ENCODE measurements at regions not wholly inside any gene's neighbourhood (a gene's known extent, or its start where the extent isn't known, plus 50 kb on each side); places are given as distances from the start of the nearest gene placed in this dataset.

- no peak for TF ChIP-seq CTCF (conservative IDR thresholded peaks at IDR 0.05)
- H3K27ac ChIP-seq, result no peak overlapping the region
Measured at GRCh38 chr20:22652681-22653588, 68.6 kb upstream of the FOXA2 start.

GRCh38 chr20:22653658-22654642 lies 69.6 kb upstream of the FOXA2 start:
- no peak overlapping the region for H3K27ac ChIP-seq
- no peak for TF ChIP-seq CTCF (conservative IDR thresholded peaks at IDR 0.05)

- TF ChIP-seq CTCF (conservative IDR thresholded peaks at IDR 0.05), result no peak
- no peak overlapping the region for H3K27ac ChIP-seq
Measured at GRCh38 chr20:22663528-22664025, 79.2 kb upstream of the FOXA2 start.

- no peak for TF ChIP-seq CTCF (conservative IDR thresholded peaks at IDR 0.05)
Measured at GRCh38 chr20:22667198-22667597, 82.8 kb upstream of the FOXA2 start.

GRCh38 chr20:22672191-22672590 lies 87.8 kb upstream of the FOXA2 start:
- no peak for TF ChIP-seq CTCF (conservative IDR thresholded peaks at IDR 0.05)

More at GRCh38 chr20:22667198-22667597, 82.8 kb upstream of the FOXA2 start:
- H3K27ac ChIP-seq, result no peak overlapping the region

GRCh38 chr20:22673467-22673866 lies 89.1 kb upstream of the FOXA2 start:
- TF ChIP-seq CTCF (conservative IDR thresholded peaks at IDR 0.05), result no peak
- no peak overlapping the region for H3K27ac ChIP-seq

More at GRCh38 chr20:22672191-22672590, 87.8 kb upstream of the FOXA2 start:
- no peak overlapping the region for H3K27ac ChIP-seq

- no peak for TF ChIP-seq CTCF (conservative IDR thresholded peaks at IDR 0.05)
- no peak overlapping the region for H3K27ac ChIP-seq
Measured at GRCh38 chr20:22675341-22675740, 91.0 kb upstream of the FOXA2 start.

All from VCaP (cell line).